Aorta (tissue), 5 donors: ENCODE measurements at regions not wholly inside any gene's neighbourhood (a gene's known extent, or its start where the extent isn't known, plus 50 kb on each side); places are given as distances from the start of the nearest gene placed in this dataset.

Experiments used
- ATAC-seq: fragments of 200-7000 bp; cut with Tn5 transposase; one replicate; pipeline ENCODE4 v1.9.1; 2022; ENCODE audit warnings: moderate library complexity; ENCODE audit not compliant: low FRiP score
- DNase-seq, 2 donors: peaks; one replicate each; pipeline ENCODE4 v3.0.0-alpha.2; 2020
- H3K27ac ChIP-seq, 2 donors: one replicate each; pipeline ENCODE4 v1.5.1; 2013; ENCODE audit warnings: low read length in 2 of 2, mild to moderate bottlenecking in 2 of 2, moderate library complexity in 2 of 2, control low read depth in 1 of 2, inconsistent platforms in 1 of 2, low read depth in 1 of 2
- H3K27me3 ChIP-seq, 2 donors: one replicate each; pipeline ENCODE4 v1.6.1; 2013; ENCODE audit warnings: control low read depth in 1 of 2, low read length in 1 of 2, mild to moderate bottlenecking in 1 of 2, moderate library complexity in 1 of 2; ENCODE audit not compliant: insufficient read depth in 2 of 2, control insufficient read depth in 1 of 2
- H3K36me3 ChIP-seq, 2 donors: one replicate each; pipeline ENCODE4 v1.6.1; 2013; ENCODE audit warnings: control low read depth in 1 of 2, low read length in 1 of 2, mild to moderate bottlenecking in 1 of 2; ENCODE audit not compliant: insufficient read depth in 2 of 2, control insufficient read depth in 1 of 2
- H3K4me1 ChIP-seq, 2 donors: one replicate each; pipeline ENCODE4 v1.6.1; 2013; ENCODE audit warnings: low read length in 2 of 2, control low read depth in 1 of 2, mild to moderate bottlenecking in 1 of 2, moderate library complexity in 1 of 2; ENCODE audit not compliant: insufficient read depth in 2 of 2, control insufficient read depth in 1 of 2
- H3K4me3 ChIP-seq, 2 donors: one replicate each; pipeline ENCODE4 v1.5.1; 2013; ENCODE audit warnings: low read length in 2 of 2, control low read depth in 1 of 2, mild to moderate bottlenecking in 1 of 2
- H3K9me3 ChIP-seq: one replicate; pipeline ENCODE4 v1.6.1; 2013; ENCODE audit warnings: mild to moderate bottlenecking, low read length; ENCODE audit not compliant: control insufficient read depth
- WGBS, 2 donors: extraction: QIAGEN DNeasy Blood & Tissue Kit; methylation state at CpG; one replicate each; pipeline ENCODE4 v1.1.7; 2013; 5-methylcytosine and 5-hydroxymethylcytosine counted together
- intact Hi-C, 2 donors: fragments of 100-400 bp; cut with DNase I; formaldehyde crosslinking; loops; one replicate each; pipeline versions ENCODE4 v1.14.2 to v1.15.0; 2022
- donor health status: healthy with polysubstance abuse.
- donor health status: Bipolar disorder and iron deficiency.
- donor health status: DM: no; HTN: no; CAD: no.
- donor health status: DM: no; HTN: no; CAD: no.
- donor health status: DM: yes; HTN: yes; CAD: no.

DNA sequence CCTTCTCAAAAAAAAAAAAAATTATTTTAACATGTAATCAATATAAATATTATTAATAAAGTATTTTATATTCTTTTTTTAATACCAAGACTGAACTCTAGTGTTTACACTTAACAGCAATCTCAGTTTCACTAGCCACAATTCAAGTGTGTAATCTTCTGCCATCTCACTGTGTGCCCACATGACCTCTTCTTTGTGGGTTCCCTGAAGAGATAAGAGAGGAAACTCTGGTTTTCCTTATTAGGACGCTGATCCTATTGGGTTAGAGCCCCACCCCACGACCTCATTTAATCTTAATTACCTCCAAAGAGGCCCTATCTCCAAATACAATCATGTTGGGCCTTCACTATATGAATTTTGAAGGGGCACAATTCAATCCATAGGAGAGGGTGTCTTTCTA, 177.6 kb downstream of the STK31 start:
- DNase-seq: no peak
- no peak overlapping the region for H3K27ac ChIP-seq
- intact Hi-C loops: no loop called here
- 47 to 53% methylated on average over 2 of the region's 2 CpGs for WGBS, 2 donors
- no peaks in the 10 kb centered on the region for H3K4me1 ChIP-seq
- no peaks in the 10 kb centered on the region for H3K36me3 ChIP-seq
- H3K4me3 ChIP-seq: no peak overlapping the region
- no peaks in the 10 kb centered on the region for H3K9me3 ChIP-seq
- H3K27me3 ChIP-seq: no peaks in the 10 kb centered on the region
- no peak for ATAC-seq

DNA sequence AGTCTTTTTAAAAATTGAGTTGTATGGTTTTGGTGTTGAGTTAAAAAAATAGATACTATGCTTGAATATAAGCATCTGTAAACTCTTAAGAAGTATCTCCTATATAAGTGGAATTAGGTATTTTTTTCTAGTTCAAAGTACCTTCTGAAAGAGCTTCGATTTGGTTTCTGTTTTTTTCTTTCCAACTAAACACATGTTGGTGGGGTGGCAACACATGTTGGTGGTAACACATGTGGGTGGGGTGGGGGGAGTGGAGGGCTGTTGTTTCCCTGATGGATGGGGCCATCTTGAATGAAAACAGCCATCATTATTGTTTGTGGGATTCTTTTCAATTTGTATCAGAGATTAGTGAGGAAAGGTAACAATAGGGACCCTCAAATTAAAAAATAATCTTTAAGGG, 178.9 kb downstream of the STK31 start:
- Histone ChIP-seq H3K36me3 (no peaks in the 10 kb centered on the region), H3K4me3 (no peak overlapping the region), H3K4me1 (no peaks in the 10 kb centered on the region), H3K27ac (no peak overlapping the region), H3K27me3 (no peaks in the 10 kb centered on the region), H3K9me3 (no peaks in the 10 kb centered on the region)
- intact Hi-C loops: no loop called here
- WGBS, 2 donors: 74 to 86% methylated on average over 1 of the region's 1 CpG
- ATAC-seq: no peak
- no peak for DNase-seq

DNA sequence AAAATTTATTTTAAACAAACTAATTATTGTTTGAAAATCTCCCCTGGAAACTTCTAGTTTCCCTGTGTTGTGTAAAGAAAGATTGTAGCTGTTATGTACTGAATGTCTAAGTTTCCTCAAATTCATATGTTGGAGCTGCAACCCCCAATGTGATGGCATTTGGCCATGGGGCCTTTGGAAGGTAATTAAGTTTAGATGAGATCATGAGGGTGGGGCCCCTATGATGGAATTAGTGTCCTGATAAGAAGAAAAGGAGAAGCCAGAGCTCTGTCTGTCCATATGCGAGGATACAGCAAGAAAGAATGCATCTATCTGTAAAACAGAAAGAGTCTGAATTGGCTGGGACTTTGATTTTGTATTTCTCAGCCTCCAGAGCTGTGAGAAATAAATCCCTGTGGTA, 179.5 kb downstream of the STK31 start:
- Histone ChIP-seq H3K4me3 (no peak overlapping the region), H3K4me1 (no peaks in the 10 kb centered on the region), H3K27ac (no peak overlapping the region), H3K27me3 (no peaks in the 10 kb centered on the region), H3K9me3 (no peaks in the 10 kb centered on the region), H3K36me3 (no peaks in the 10 kb centered on the region)
- intact Hi-C loops: no loop called here
- 80 to 92% methylated on average over 1 of the region's 1 CpG for WGBS, 2 donors
- no peak for ATAC-seq
- DNase-seq: no peak

DNA sequence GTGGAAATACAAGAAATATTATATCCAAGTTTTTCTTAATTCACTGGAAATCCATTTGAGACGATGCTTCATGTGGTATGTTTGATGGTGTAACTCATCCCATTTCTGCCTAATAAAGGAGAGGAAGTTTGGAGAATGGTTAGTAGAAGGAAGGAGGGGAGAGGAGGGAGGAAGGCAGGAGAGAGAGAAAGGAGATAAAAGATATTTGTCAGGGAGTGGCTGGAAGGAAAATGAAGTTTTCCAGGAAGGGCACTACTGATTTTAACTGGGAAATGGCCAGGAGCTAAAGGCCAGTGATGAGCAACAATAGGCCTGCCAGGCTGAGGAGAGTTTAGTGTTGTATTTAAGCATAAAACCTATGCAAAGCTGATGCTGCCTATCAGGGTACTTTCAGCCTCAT, 182.0 kb downstream of the STK31 start:
- Histone ChIP-seq H3K4me3 (no peak overlapping the region), H3K36me3 (no peaks in the 10 kb centered on the region), H3K27ac (no peak overlapping the region), H3K27me3 (no peaks in the 10 kb centered on the region), H3K9me3 (no peaks in the 10 kb centered on the region), H3K4me1 (no peaks in the 10 kb centered on the region)
- 73 to 74% methylated on average over 1 of the region's 1 CpG for WGBS, 2 donors
- intact Hi-C loops: no loop called here
- ATAC-seq (no peak), DNase-seq (no peak)

DNA sequence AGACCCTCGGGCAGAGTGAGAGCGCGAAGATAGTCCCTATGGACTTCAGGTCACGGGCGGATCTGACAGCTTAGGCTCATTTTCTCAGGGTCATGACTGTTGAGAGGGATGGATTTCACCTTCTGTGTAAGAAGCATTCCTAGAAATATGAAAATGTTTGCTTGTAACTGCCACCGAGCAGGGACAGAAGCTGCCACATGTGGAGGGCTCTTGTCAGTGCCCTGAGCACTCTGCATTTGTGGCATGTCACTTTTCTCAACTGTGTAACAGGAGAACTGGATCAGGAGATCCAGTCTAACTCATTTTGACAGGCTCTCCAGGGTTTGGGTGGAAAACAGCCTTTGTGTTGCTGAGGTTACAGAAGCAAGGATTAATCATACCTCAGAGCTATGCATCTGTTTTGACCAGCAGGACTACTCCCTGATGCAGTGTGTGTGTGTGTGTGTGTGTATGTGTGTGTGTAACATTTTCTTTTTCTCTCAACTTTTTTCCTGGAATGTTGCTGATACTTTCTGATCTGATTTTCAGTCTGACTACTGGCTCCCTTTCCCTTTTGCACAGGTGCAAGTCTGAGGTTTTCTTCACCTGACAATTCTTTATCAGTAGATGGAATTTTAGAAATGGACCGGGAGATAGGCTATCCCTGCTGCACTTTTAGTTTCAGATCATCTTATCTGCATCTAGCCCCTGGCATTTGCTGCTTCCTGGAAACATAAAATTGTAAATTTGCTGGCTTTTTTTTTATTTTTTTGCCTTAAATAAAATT, 183.3 kb downstream of the STK31 start:
- DNase-seq (no peak), ATAC-seq (no peak)
- WGBS, 2 donors: 64% methylated on average over 7 of the region's 7 CpGs
- no peaks in the 10 kb centered on the region for H3K27me3 ChIP-seq
- H3K4me3 ChIP-seq: no peak overlapping the region
- H3K36me3 ChIP-seq: no peaks in the 10 kb centered on the region
- no peaks in the 10 kb centered on the region for H3K4me1 ChIP-seq
- no peak overlapping the region for H3K27ac ChIP-seq
- H3K9me3 ChIP-seq: no peaks in the 10 kb centered on the region
- intact Hi-C loops: no loop called here

DNA sequence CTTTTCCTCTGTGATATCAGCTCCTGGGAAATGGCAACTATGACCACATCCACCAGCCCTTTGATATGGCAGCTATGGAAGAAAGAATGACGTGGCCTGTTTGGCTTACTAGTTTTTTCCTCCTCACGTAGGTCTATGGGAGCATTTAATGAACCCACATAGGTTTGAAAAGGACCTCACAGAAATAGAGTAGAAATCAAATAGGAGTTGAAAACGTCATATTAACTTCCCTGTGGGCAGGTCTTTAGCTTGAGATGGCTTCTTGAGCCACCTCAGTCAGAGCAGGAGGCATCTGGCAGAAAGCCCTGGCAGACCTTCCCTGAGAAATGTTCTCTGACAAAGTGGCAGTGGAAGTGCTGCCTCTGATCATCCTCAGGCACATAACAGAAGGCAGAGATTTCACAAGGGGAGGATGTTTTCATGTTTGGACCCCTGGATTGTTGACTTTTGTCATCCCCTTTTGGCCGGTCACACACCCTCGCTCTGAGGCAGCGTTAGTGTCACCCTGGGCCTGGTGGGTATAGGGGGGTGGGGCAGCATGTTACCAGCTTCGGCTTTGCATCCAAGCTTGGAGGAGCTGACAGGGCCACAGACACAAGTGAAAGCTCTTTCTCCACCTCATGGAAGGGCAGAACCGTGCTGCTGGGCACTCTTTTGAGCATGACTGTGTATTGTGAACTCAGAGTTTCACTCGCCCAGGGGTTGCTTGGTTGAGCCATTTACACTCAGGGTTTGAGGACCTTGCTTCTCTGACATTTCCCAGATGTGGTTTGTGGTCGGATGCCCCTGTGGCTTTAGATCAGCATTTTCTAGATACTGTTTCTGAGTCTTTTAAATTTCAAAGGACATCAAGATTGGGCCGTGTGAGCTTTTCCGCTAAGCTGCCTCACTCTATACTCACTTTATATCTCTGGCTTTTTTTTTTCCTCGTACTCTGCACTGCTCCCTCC, 184.2 kb downstream of the STK31 start:
- Histone ChIP-seq H3K4me1 (no peaks in the 10 kb centered on the region), H3K4me3 (no peak overlapping the region), H3K36me3 (no peaks in the 10 kb centered on the region), H3K27ac (no peak overlapping the region), H3K27me3 (no peaks in the 10 kb centered on the region), H3K9me3 (no peaks in the 10 kb centered on the region)
- WGBS, 2 donors: 41 to 49% methylated on average over 13 of the region's 13 CpGs
- peak; percentile 27 for ATAC-seq
- DNase-seq: no peak
- intact Hi-C loops: no loop called here

DNA sequence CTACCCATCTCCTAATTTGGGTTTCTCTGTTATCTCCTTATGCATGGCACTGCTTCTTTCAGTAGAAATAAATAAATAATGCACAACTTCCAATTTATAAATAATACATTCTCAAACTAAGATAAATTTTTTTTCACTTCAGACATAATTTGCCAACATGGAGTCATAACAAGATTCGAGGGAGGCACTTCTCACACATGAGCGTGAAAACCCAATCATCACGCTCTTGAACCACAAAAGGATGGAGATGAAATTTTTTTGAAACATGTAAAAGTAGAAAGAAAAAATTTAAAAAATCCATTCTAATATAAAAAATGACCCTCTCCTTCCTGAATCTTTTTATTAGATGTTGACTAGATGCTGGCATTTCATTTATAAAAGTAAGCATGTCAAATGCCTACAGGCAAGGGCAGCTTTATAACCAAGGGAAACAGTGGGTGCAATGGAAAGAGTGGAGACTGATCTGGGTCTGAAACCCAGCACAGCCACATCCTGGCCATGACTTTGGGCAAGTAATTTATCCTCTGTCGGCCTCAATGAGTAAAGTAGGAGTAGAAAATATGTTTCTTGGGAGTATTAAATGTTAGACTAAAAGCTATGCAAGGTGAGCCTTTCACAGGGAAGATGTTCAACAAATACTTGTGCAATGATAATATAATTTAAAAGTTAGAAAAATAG, 185.0 kb downstream of the STK31 start:
- 85 to 89% methylated on average over 4 of the region's 4 CpGs for WGBS, 2 donors
- no peak for DNase-seq

DNA sequence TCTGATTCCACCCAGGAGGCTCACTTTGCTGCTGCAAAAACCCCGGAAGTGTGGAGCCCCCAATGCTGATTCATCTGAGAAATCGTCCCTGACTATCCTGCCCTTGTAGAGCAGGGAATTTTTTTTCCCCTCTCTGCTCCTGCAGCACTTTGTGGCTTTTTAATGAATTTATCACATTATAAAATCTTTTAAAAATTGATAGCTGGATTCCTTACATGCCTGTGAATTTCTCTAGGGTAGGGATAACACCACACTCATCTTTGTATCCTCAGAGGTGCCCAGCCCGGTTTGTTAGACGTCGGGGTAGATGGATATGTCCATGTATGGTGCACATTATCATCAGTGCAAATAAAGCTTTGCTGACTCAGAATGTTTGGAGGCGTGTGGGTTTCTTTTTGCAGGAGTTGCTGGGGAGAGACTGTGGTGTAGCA, 185.7 kb downstream of the STK31 start:
- intact Hi-C loops: no loop called here
- ATAC-seq (no peak), DNase-seq (no peak)
- Histone ChIP-seq H3K36me3 (no peaks in the 10 kb centered on the region), H3K9me3 (no peaks in the 10 kb centered on the region), H3K4me1 (no peaks in the 10 kb centered on the region), H3K4me3 (no peak overlapping the region), H3K27me3 (no peaks in the 10 kb centered on the region), H3K27ac (no peak overlapping the region)
- WGBS, 2 donors: 32 to 39% methylated on average over 6 of the region's 6 CpGs

More for the DNA sequence above, 185.0 kb downstream of the STK31 start:
- Histone ChIP-seq H3K9me3 (no peaks in the 10 kb centered on the region), H3K4me3 (no peak overlapping the region), H3K27me3 (no peaks in the 10 kb centered on the region), H3K36me3 (no peaks in the 10 kb centered on the region), H3K27ac (no peak overlapping the region), H3K4me1 (no peaks in the 10 kb centered on the region)
- ATAC-seq: no peak
- intact Hi-C loops: no loop called here
